ENCODE measurements at regions not wholly inside any gene's neighbourhood (a gene's known extent, or its start where the extent isn't known, plus 50 kb on each side); places are given as distances from the start of the nearest gene placed in this dataset.

- DNase-seq, result no peak
These were observed 127.5 kb upstream of the CTAGE1 start for GRCh38 chr18:22545066-22545760.

GRCh38 chr18:22546905-22547570 is 129.3 kb upstream of the CTAGE1 start:
- DNase-seq, result no peak

DNA sequence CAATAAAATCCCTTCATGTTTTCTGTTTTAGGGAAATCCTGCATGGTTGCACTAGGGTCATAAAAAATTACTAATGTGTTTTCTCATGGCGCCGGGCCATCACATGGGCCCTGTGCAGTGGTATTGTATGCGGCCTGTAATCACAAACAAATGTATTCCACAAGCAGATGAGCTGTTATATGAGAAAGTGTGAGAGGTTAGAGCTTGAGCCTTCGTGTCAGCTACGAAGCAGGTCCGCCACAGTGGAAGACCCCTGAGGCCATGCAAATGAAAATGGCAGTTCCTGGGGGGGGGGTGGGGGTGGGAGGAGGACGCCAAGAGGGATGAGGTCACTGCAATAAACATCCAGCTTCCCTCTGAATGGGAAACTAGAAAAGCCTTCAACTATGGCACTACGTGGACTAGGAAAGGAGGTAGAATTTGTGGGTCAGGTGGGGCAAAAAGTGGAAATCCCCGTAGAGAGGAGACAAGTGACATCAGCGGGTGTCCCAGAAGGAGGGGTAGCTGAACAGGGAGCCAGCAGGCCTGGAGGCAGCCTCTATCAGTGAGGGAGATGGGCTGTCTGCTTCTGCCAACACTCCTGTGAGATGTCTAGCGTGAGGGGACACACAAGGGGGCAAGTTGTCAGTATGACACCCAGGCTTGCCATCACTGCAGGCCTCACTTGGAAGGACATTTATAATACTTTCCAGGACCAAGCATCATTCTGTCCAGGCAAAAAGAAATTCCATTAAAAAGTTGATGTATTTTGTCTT is 130.3 kb upstream of the CTAGE1 start:
- DNase-seq, result peak; percentile 60

DNA sequence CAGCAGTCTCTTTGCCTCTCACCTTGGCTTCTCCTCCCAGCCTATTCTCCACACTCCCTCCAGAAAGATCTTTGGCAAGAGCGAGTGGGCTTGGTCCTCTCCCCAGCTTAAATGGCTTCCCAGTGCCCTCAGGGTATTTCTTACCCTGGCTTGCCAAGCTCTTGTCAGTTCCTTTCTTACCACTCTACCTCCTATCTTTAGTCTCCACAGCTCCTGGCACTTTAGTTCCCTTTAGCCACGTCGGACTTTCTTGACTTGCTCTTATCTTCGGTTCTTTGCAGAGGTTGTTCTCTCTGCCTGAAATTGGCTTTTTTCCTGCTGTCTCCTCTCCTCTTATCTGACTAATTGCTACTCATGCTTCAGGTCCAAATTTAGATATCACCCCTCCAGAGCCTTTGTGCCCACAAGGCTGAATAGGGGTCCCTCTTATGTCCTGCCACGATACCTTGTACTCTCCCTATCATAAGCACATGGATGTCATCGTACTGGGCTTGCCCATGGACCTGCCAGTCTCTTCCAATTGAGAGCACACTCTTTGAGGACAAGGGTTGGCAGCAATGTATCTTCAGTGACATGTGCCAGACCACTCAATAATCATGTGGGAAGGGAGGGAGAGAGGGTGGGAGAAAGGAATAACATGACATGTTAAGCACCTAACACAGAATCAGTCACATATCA is 131.7 kb upstream of the CTAGE1 start:
- no peak for DNase-seq

DNA sequence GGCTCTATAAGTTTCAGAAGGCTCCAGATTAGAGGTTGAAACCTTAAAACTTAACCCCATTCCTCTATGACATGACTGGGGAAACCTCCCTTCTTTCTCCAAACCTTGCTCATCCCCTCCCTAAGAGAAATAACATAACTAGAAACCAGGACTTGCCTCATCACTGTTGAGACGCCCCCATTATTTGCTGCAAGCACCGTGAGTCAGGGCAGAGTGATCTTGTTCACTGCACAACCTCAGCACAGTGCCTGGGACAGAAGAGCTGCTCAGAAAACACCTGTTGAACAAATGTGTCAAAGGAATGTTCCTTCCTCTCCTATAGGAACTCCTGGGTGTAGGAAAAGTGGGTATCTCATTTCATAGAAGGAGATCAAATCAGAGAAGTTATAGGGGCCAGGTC is 132.7 kb upstream of the CTAGE1 start:
- no peak for DNase-seq

GRCh38 chr18:22550861-22551260 is 133.1 kb upstream of the CTAGE1 start:
- DNase-seq, result no peak

- DNase-seq, result peak; percentile 93
These were observed 133.9 kb upstream of the CTAGE1 start for GRCh38 chr18:22551536-22552151.

- DNase-seq, result peak; percentile 46
These were observed 134.5 kb upstream of the CTAGE1 start for GRCh38 chr18:22552254-22552653.

DNA sequence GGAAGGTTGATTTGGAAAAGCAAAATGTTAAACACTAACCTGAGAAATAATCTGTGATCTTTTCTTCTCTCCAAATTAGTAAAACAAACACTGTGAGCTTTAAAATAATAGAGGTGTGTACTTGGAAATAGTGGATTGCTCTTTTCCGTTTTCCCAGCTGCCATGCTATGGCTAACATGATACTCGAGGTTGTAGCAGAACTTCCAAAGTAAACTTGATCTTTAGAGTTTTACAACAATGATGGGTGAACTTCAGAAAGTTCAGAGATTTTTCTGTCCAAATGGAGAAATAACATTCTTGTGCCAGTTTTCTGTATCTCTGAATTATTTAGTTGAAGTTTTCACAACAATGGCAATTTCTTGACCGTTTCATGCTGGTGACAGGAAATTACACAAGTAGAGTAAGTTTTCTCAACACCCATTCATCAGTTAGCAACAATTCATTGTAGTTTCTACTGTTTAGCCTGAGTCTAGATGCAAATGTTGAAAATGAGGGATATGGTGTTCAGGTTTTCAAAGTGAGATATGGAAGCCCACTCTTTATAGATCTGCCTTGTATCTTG is 135.3 kb upstream of the CTAGE1 start:
- DNase-seq, result no peak

DNA sequence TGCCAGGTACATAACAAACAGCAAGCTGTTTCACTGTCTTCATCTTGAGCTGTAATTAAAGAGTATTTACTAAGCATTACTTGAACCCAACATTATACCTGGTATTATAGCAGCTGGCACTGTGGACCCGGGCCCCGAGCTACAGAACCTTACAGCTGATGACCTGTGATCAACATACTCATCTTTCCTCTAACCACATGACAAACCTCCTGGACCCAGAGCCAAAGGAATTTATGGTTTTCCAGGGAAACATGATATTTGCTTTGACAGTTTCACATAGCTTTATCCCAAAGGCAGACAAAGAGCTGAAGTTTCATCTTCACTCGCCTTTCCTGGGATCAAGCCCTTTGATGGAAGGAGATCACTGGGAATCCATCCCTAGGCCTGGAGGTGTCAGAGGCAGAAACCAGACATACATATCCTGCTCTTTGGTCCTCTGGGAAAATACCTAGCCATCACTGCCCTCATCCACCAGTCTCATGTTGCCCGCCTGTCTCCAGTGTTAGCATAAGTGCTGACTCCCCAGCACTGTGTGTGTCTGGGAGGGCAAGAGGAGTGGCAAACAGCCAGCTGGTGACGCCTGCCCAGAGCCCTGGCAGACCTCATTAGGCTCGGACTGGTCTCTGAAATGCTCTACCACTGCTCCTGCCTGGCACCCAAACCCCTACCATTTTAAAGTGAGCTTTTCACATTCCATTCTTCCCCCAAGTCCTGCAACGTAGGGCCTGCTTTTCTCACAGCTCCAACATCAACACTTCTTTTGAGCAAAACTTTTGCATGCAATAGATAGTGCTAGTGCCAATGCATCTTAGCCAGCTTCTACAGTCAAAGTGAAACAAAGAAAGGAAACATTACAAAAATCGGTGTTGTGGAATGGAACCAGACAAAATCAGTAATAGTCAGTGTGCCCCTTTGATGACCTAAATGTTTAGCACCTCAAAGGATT is 138.8 kb upstream of the CTAGE1 start:
- DNase-seq, result peak; percentile 54

GRCh38 chr18:22557168-22557941 is 139.6 kb upstream of the CTAGE1 start:
- no peak for DNase-seq

GRCh38 chr18:22558945-22559385 is 141.2 kb upstream of the CTAGE1 start:
- DNase-seq, result peak; percentile 76

GRCh38 chr18:22559414-22560274 is 141.9 kb upstream of the CTAGE1 start:
- peak; percentile 74 for DNase-seq

- no peak for DNase-seq
These were observed 142.5 kb upstream of the CTAGE1 start for GRCh38 chr18:22560275-22560610.

- no peak for DNase-seq
These were observed 143.1 kb upstream of the CTAGE1 start for GRCh38 chr18:22560797-22561196.

- peak; percentile 87 for DNase-seq
These were observed 145.5 kb upstream of the CTAGE1 start for GRCh38 chr18:22563164-22563583.

DNA sequence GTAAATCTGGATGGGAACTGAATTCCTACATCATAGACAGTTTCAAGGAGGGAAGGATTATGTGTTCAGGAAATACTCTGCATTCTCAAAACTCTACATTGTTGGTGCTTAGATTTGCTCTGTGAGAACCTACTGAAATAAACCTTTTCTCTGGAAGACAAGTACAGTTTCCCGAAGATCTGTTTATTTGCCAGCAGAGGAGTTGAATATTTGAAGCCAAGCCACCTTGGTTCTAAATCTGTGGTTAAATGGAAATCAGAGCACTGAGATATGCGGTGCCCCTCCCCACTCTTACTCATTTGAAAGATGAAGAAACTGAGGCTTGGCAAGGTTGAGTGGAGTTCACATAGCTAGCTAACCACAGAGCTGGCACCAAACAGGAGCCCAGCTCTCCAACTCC is 146.3 kb upstream of the CTAGE1 start:
- DNase-seq, result peak; percentile 59

DNA sequence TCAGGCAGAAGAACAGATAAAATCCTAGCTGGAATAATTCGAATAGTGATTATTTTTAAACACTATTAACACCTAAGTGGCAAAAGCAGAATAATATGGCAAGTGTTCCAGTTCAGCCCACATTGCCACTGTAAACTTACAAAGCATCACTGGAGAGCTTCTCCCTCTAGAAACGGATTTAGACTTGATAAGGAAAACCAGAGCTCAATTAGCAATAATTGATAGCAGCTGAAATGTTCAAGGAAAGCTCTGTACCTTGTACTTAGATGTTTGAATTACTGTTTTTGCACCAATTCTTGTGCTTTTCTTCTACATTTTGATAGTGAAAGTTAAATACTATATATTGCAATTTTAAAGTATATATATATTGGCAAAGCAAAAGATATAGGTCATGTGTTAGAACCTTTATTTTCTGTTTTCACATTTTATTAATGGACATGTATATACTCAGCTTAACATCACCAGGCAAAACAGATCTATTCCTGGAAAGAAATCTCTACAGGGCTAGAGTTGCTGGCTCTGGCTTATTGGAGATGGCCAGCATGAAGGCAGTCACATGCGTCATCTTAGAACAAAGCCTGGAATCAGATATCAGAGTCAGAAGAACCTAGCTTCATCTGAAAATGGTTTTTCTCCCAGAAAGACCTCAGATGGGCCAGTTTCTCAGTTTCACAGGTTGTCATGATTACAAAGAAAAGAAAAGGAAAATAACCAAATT is 149.1 kb upstream of the CTAGE1 start:
- DNase-seq, result no peak

DNA sequence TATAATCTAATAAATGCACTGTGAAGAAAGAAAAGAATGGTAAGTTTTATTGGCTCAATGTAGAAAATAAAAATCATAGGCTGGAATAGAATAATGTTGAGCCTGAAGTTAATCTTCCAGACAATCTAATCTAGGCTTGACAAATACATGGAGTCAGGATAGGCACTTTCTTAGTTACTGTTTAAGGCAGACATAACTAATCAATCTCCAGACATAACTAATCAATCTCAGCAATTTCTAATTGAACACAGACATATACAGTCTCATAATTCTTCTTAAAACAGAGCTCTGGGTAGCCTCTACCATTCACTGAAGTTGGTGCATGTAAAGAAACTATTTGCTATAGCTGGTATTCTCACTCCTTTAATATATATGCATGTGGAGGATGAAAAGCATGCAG is 150.1 kb upstream of the CTAGE1 start:
- DNase-seq, result no peak

Data from fibroblast of skin of right biceps (primary cell).